H9 (cell line): ENCODE measurements at regions not wholly inside any gene's neighbourhood (a gene's known extent, or its start where the extent isn't known, plus 50 kb on each side); places are given as distances from the start of the nearest gene placed in this dataset.

ENCODE experiments used
- DNase-seq: peaks from one replicate; pipeline ENCODE4 v3.0.0-alpha.2; 2017
- H2AFZ ChIP-seq: one replicate; pipeline ENCODE4 v1.6.1; 2013; ENCODE audit warnings: mild to moderate bottlenecking, low read length, control low read depth, moderate library complexity
- H2AK5ac ChIP-seq: 2 replicates; pipeline ENCODE4 v1.6.1; 2013; ENCODE audit warnings: low read length, control low read depth, mixed read lengths; ENCODE audit not compliant: insufficient read length
- H2BK120ac ChIP-seq: one replicate; pipeline ENCODE4 v1.6.1; 2013; ENCODE audit warnings: low read depth, mild to moderate bottlenecking, low read length, control low read depth, inconsistent platforms; ENCODE audit not compliant: poor library complexity, severe bottlenecking
- H2BK12ac ChIP-seq: 2 replicates; pipeline ENCODE4 v1.6.1; 2013; ENCODE audit warnings: low read length, control low read depth, mixed read lengths, low read depth; ENCODE audit not compliant: insufficient read length
- H2BK15ac ChIP-seq: 2 replicates; pipeline ENCODE4 v1.6.1; 2013; ENCODE audit warnings: low read depth, low read length, control low read depth
- H2BK20ac ChIP-seq: one replicate; pipeline ENCODE4 v1.6.1; 2013; ENCODE audit warnings: low read depth, mild to moderate bottlenecking, low read length, control low read depth, inconsistent platforms; ENCODE audit not compliant: poor library complexity, severe bottlenecking
- H2BK5ac ChIP-seq: 2 replicates; pipeline ENCODE4 v1.6.1; 2013; ENCODE audit warnings: low read length, control low read depth, mixed read lengths; ENCODE audit not compliant: insufficient read length
- H3K14ac ChIP-seq: 2 replicates; pipeline ENCODE4 v1.6.1; 2013; ENCODE audit warnings: low read length, control low read depth; ENCODE audit not compliant: insufficient read depth
- H3K18ac ChIP-seq: 2 replicates; pipeline ENCODE4 v1.6.1; 2013; ENCODE audit warnings: low read depth, mild to moderate bottlenecking, mixed read lengths, low read length, control low read depth; ENCODE audit not compliant: insufficient read length
- H3K23ac ChIP-seq: 2 replicates; pipeline ENCODE4 v1.6.1; 2013; ENCODE audit warnings: low read length, control low read depth, mixed read lengths, low read depth; ENCODE audit not compliant: insufficient read length
- H3K23me2 ChIP-seq: 2 replicates; pipeline ENCODE4 v1.6.1; 2013; ENCODE audit warnings: low read depth, mild to moderate bottlenecking, mixed read lengths, low read length, control low read depth; ENCODE audit not compliant: insufficient read length, poor library complexity, severe bottlenecking
- H3K27ac ChIP-seq: 2 replicates; pipeline ENCODE4 v1.5.1; 2013; ENCODE audit warnings: low read length, control low read depth, mixed read lengths, low read depth; ENCODE audit not compliant: insufficient read length
- H3K27me3 ChIP-seq: 2 replicates; pipeline ENCODE4 v1.6.1; 2013; ENCODE audit warnings: low read length, control low read depth, inconsistent platforms; ENCODE audit not compliant: insufficient read depth
- H3K4ac ChIP-seq: 2 replicates; pipeline ENCODE4 v1.6.1; 2013; ENCODE audit warnings: low read depth, mild to moderate bottlenecking, control low read depth, inconsistent platforms, low read length, moderate library complexity
- H3K4me1 ChIP-seq: 2 replicates; pipeline ENCODE4 v1.6.1; 2013; ENCODE audit warnings: low read length, control low read depth, inconsistent platforms; ENCODE audit not compliant: insufficient read depth
- H3K4me2 ChIP-seq: 2 replicates; pipeline ENCODE4 v1.6.1; 2013; ENCODE audit warnings: low read length, control low read depth, mixed read lengths; ENCODE audit not compliant: insufficient read length, insufficient read depth
- H3K56ac ChIP-seq: 2 replicates; pipeline ENCODE4 v1.6.1; 2013; ENCODE audit warnings: low read depth, mild to moderate bottlenecking, mixed read lengths, low read length, control low read depth; ENCODE audit not compliant: insufficient read length
- H3K79me1 ChIP-seq: 2 replicates; pipeline ENCODE4 v1.6.1; 2013; ENCODE audit warnings: low read depth, mild to moderate bottlenecking, moderate library complexity, low read length, control low read depth, inconsistent platforms; ENCODE audit not compliant: insufficient read depth, poor library complexity, severe bottlenecking
- H3K79me2 ChIP-seq: 2 replicates; pipeline ENCODE4 v1.6.1; 2013; ENCODE audit warnings: low read length, control low read depth, inconsistent platforms; ENCODE audit not compliant: insufficient read depth
- H3K9ac ChIP-seq: 2 replicates; pipeline ENCODE4 v1.6.1; 2013; ENCODE audit warnings: low read length, control low read depth, mixed read lengths; ENCODE audit not compliant: insufficient read length; ENCODE audit errors: extremely low read depth
- H3K9me3 ChIP-seq: one replicate; pipeline ENCODE4 v1.6.1; 2013; ENCODE audit warnings: low read depth, low read length, inconsistent platforms; ENCODE audit not compliant: control insufficient read depth
- H3T11ph ChIP-seq: one replicate; pipeline ENCODE4 v1.6.1; 2013; ENCODE audit warnings: mild to moderate bottlenecking, low read length, control low read depth, inconsistent platforms
- H4K20me1 ChIP-seq: one replicate; pipeline ENCODE4 v1.6.1; 2013; ENCODE audit not compliant: control insufficient read depth, insufficient read length, insufficient read depth
- H4K5ac ChIP-seq: 2 replicates; pipeline ENCODE4 v1.6.1; 2013; ENCODE audit warnings: low read depth, mild to moderate bottlenecking, mixed read lengths, low read length, control low read depth; ENCODE audit not compliant: insufficient read length
- H4K8ac ChIP-seq: replicated peaks from 2 replicates; pipeline ENCODE4 v1.6.1; 2013; ENCODE audit warnings: low read length, control low read depth, mixed read lengths, low read depth; ENCODE audit not compliant: insufficient read length
- H4K91ac ChIP-seq: 2 replicates; pipeline ENCODE4 v1.6.1; 2013; ENCODE audit warnings: low read depth, mild to moderate bottlenecking, moderate library complexity, mixed read lengths, low read length, control low read depth; ENCODE audit not compliant: insufficient read length
- H3K27ac Mint-ChIP-seq, 3 experiments: 2 replicates in 2 of 3; 3 replicates in 1 of 3; pipeline ENCODE4 v1.8.0; 2020 to 2021; ENCODE audit warnings: mixed read lengths in 3 of 3, mild to moderate bottlenecking in 1 of 3, moderate library complexity in 1 of 3
- H3K27me3 Mint-ChIP-seq: 2 replicates; pipeline ENCODE4 v1.8.0; 2021; ENCODE audit warnings: low read depth, mild to moderate bottlenecking, moderate library complexity, mixed read lengths
- H3K36me3 Mint-ChIP-seq, 3 experiments: 2 replicates in 2 of 3; 3 replicates in 1 of 3; pipeline ENCODE4 v1.8.0; 2020 to 2021; ENCODE audit warnings: low read depth in 3 of 3, mixed read lengths in 3 of 3; ENCODE audit not compliant: insufficient read depth in 1 of 3
- H3K4me1 Mint-ChIP-seq, 2 experiments: 2 replicates each; pipeline ENCODE4 v1.8.0; 2020; ENCODE audit warnings: mixed read lengths in 2 of 2
- H3K4me3 Mint-ChIP-seq, 2 experiments: 2 replicates in 1 of 2; 3 replicates in 1 of 2; pipeline ENCODE4 v1.8.0; 2020 to 2021; ENCODE audit warnings: mild to moderate bottlenecking in 2 of 2, mixed read lengths in 2 of 2, moderate library complexity in 1 of 2
- H3K9me3 Mint-ChIP-seq, 2 experiments: 2 replicates in 1 of 2; 3 replicates in 1 of 2; pipeline ENCODE4 v1.8.0; 2020; ENCODE audit warnings: mild to moderate bottlenecking in 2 of 2, mixed read lengths in 2 of 2, moderate library complexity in 1 of 2
- CTCF ChIP-seq: fragments of 200-600 bp; sonication (generic); conservative IDR thresholded peaks from 3 replicates; pipeline ENCODE4 v1.8.0; 2021; ENCODE audit warnings: antibody characterized with exemption, mild to moderate bottlenecking
- WGBS: extraction: QIAGEN DNeasy Blood & Tissue Kit; methylation state at CpG from one replicate; pipeline ENCODE4 v1.1.7; 2013; ENCODE audit warnings: missing lambda C conversion rate, low lambda C conversion rate, mixed read lengths; ENCODE audit not compliant: insufficient read length; ENCODE audit errors: extremely low coverage; 5-methylcytosine and 5-hydroxymethylcytosine counted together

GRCh38 chr18:77870199-77870598, 620.6 kb downstream of the GALR1 start:
- Histone ChIP-seq H2BK20ac (no peak overlapping the region), H3T11ph (no peak overlapping the region), H3K4me1 (no peaks in the 10 kb centered on the region), H2BK12ac (no peak overlapping the region), H3K9ac (no peak overlapping the region), H3K27ac (no peak overlapping the region), H3K27me3 (no peaks in the 10 kb centered on the region), H3K56ac (no peak overlapping the region), H3K79me1 (no peaks in the 10 kb centered on the region), H3K4ac (no peak overlapping the region), H2BK15ac (no peak overlapping the region), H4K91ac (no peak overlapping the region), H3K9me3 (no peaks in the 10 kb centered on the region), H3K18ac (no peak overlapping the region), H3K14ac (no peak overlapping the region), H3K4me2 (no peak overlapping the region), H3K79me2 (no peaks in the 10 kb centered on the region), H3K23ac (no peak overlapping the region), H2BK5ac (no peak overlapping the region), H4K5ac (no peak overlapping the region), H2BK120ac (no peak overlapping the region), H3K23me2 (no peaks in the 10 kb centered on the region), H4K8ac (no peak overlapping the region), H4K20me1 (no peaks in the 10 kb centered on the region), H2AK5ac (no peak overlapping the region), H2AFZ (no peak overlapping the region)
- Mint-ChIP-seq H3K4me3 (no peak overlapping the region), H3K27ac (no peak overlapping the region), H3K27me3 (peaks cover 2% of the 10 kb centered on the region), H3K36me3 (no peaks in the 10 kb centered on the region), H3K9me3 (peaks cover 2 to 3% of the 10 kb centered on the region in 2 experiments; a peak in 3 of 5 replicates), H3K4me1 (peaks cover 0 to 5% of the 10 kb centered on the region in 2 experiments; a peak in 1 of 4 replicates)
- TF ChIP-seq CTCF, result no peak
- WGBS, result no CpG with 5 or more reads among the region's 10 CpGs
- DNase-seq, result no peak
